AG04450 (cell line): ENCODE measurements at regions not wholly inside any gene's neighbourhood (a gene's known extent, or its start where the extent isn't known, plus 50 kb on each side); places are given as distances from the start of the nearest gene placed in this dataset.

Source experiments
- CTCF ChIA-PET: fragments of 300-600, 350-600 bp; formaldehyde crosslinking; extraction: SDS; loops from one replicate; lab custom pipeline; 2022; ENCODE audit warnings: antibody characterized with exemption, inconsistent platforms; lab: Charles Lee
- POLR2A ChIA-PET: fragments of 350-600 bp; formaldehyde crosslinking; extraction: SDS; loops from one replicate; lab custom pipeline; 2021; ENCODE audit warnings: antibody characterized with exemption, inconsistent platforms; lab: Yijun Ruan, JAX
- DNase-seq: peaks from one replicate; pipeline ENCODE4 v3.0.0-alpha.2; 2011; ENCODE audit warnings: low read depth, low spot score
- H3K27ac ChIP-seq: one replicate; pipeline ENCODE4 v1.5.1; 2012; ENCODE audit warnings: low read depth, low read length, control low read depth
- H3K27me3 ChIP-seq: one replicate; pipeline ENCODE4 v1.6.0; 2012; ENCODE audit warnings: low read length; ENCODE audit not compliant: control insufficient read depth, insufficient read depth
- H3K4me3 ChIP-seq: 2 replicates; pipeline ENCODE4 v1.5.1; 2011; ENCODE audit warnings: mild to moderate bottlenecking, low read depth, low read length, control low read depth
- H3K9me3 ChIP-seq: 2 replicates; pipeline ENCODE4 v1.5.1; 2012; ENCODE audit warnings: low read length; ENCODE audit not compliant: control insufficient read depth, insufficient read depth
- CTCF ChIP-seq: IDR thresholded peaks from 2 replicates; pipeline ENCODE4 v1.5.1; 2011; ENCODE audit warnings: low read depth, low read length, control low read depth, inconsistent platforms

GRCh38 chr22:44403166-44403565 is 90.4 kb upstream of the SHISAL1 start:
- 0 out of 2 replicates have a peak, but pooled peaks cover 3% of the 10 kb centered on the region for H3K9me3 ChIP-seq
- ChIA-PET CTCF (no interaction called here), POLR2A (no interaction called here)
- no peak overlapping the region for H3K27ac ChIP-seq
- peaks cover 6% of the 10 kb centered on the region for H3K27me3 ChIP-seq
- no peak for TF ChIP-seq CTCF
- H3K4me3 ChIP-seq: no peak overlapping the region
- DNase-seq: no peak

DNA sequence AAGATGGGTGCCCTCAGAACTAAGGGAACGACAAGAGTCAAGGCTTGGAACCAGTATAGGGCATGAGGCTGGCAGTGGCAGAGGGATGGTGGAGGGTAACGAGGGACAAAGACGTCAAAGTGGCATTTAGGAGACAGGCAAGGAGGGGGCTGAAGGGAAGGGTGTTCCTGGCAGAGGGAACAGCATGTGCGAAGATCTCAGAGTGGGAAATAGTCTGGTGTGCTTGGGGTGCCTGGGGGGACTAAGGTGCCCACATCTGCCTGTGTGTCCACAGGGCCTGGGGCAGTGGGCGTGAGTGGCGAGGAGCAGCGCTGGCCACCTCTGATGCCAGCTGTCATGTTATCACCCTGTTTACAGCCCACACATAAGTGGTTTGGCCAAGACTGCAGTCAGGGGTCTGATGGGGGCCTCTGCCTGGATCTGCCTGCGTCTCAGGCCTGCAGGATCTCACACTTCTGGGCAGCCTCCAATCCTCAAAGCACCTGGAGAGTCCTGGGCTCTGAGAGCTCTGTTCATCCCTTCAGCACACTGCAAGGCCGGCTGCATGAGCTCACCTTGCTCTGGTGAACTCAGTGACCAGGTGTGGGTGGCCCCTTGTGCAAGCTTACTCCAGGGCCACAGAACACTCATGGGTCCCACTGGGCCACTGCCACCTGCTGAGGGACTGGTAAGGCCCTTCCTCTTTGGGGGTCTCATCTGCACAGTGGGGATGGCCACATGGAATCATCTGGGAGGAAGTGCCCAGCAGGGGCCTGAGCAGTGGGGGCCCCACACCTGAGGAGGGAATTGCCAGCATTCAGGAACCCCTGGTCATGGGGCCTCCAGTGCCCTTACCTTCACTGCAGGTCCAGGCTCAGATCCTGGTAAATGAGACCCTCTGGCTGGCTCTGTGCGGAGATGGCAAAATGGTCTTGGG is 89.7 kb upstream of the SHISAL1 start:
- H3K9me3 ChIP-seq: 0 out of 2 replicates have a peak, but pooled peaks cover 3% of the 10 kb centered on the region
- TF ChIP-seq CTCF: no peak
- no peak for DNase-seq
- H3K4me3 ChIP-seq: no peak overlapping the region
- POLR2A ChIA-PET: no interaction called here
- peaks cover 12% of the 10 kb centered on the region for H3K27me3 ChIP-seq
- H3K27ac ChIP-seq: no peak overlapping the region
- CTCF ChIA-PET: no interaction called here

DNA sequence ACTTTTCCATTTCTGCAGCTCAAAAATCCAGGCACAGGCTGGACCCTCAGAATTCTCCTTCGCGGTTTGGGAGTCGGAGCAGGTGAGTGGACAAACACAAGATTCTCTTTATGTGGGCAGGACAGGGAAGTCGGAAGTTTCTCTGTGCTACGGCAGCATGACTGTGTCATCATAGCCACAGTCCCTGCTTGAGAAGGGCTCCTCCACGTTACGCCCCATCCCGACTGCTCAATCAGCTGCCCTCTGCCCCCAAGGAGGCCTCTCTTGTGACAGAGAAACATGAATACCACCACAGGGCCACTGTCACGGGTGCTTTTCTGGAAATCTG is 89.0 kb upstream of the SHISAL1 start:
- no peak overlapping the region for H3K4me3 ChIP-seq
- H3K9me3 ChIP-seq: no peaks in the 10 kb centered on the region
- TF ChIP-seq CTCF: no peak
- DNase-seq: no peak
- POLR2A ChIA-PET: no interaction called here
- CTCF ChIA-PET: no interaction called here
- H3K27ac ChIP-seq: no peak overlapping the region
- peaks cover 15% of the 10 kb centered on the region for H3K27me3 ChIP-seq

- no peak for DNase-seq
- CTCF ChIA-PET: interaction anchor here (0.7 kb wide), 1 partner anchor 25 kb away, joined by 3 read pairs; no protein-coding TSS in a partner anchor
- no peak overlapping the region for H3K4me3 ChIP-seq
- no peak overlapping the region for H3K27ac ChIP-seq
- POLR2A ChIA-PET: no interaction called here
- peaks cover under 1% of the 10 kb centered on the region; the same call in 1 of the 2 replicates for H3K9me3 ChIP-seq
- TF ChIP-seq CTCF: no peak
- H3K27me3 ChIP-seq: peaks cover 21% of the 10 kb centered on the region
These were observed 88.0 kb upstream of the SHISAL1 start for GRCh38 chr22:44400763-44401060.

DNA sequence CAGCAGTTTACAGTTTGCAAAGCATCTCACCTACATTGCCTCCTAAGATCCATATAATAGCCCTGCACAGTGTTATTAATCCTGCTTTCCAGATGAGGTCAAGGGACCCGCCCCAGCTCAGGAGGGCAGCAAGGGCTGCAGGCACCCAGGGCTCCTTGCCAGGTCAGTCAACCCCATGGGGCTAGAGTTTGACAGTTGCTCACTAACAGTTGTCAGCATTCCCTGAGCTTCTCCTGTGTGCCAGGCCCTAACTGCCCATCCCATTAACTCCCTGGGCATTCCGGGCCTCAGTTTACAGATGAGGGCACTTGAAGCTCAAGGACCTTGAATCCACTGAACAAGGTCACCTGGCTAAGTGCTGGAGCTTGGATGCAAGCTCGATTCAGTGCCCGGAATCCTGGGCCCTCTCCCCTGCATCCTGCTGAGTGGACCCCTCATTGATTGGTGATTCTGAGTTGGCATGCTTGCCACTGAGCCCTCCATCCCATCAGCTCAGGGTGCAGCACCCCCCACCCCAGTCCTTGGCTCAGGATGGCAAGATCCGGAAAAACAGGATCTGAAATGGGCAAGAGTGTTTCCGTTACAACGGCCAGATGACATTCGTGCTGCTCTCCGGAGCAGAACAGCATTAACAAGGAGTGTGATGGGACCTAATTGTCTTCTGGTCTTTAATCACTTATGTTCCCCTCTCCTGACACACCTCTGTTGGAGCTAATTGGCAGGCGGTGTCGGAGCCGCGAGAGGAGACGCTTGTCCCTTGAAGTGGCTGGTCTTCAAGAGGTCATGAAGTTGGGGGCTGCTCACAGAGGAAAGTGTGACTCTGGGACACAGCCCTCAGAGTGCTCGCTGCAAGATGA is 87.4 kb upstream of the SHISAL1 start:
- no peak for TF ChIP-seq CTCF
- H3K27ac ChIP-seq: no peak overlapping the region
- H3K4me3 ChIP-seq: no peak overlapping the region
- H3K9me3 ChIP-seq: peaks cover 6% of the 10 kb centered on the region
- ChIA-PET POLR2A (no interaction called here), CTCF (no interaction called here)
- peaks cover 21% of the 10 kb centered on the region for H3K27me3 ChIP-seq
- no peak for DNase-seq
